RWPE2 (cell line): ENCODE measurements at regions not wholly inside any gene's neighbourhood (a gene's known extent, or its start where the extent isn't known, plus 50 kb on each side); places are given as distances from the start of the nearest gene placed in this dataset.

Experiments
- ATAC-seq: fragments of 200-7000 bp; cut with Tn5 transposase; 3 replicates; pipeline ENCODE4 v1.9.1; 2021; ENCODE audit warnings: low read depth
- DNase-seq: peaks from one replicate; pipeline ENCODE4 v3.0.0-alpha.2; 2020; ENCODE audit warnings: low spot score
- H3K27ac ChIP-seq: fragments of 450-650 bp; 2 replicates; pipeline ENCODE4 v1.5.1; 2017; ENCODE audit warnings: mild to moderate bottlenecking; ENCODE audit not compliant: poor library complexity, severe bottlenecking
- H3K27me3 ChIP-seq: fragments of 250-450 bp; sonication (Bioruptor Pico); 2 replicates; pipeline ENCODE4 v1.5.1; 2021; ENCODE audit warnings: mild to moderate bottlenecking, moderate library complexity; ENCODE audit not compliant: insufficient read depth, poor library complexity, severe bottlenecking
- H3K36me3 ChIP-seq: fragments of 250-450 bp; sonication (Bioruptor Pico); 2 replicates; pipeline ENCODE4 v1.5.1; 2020; ENCODE audit warnings: low read depth, mild to moderate bottlenecking, moderate library complexity
- H3K4me1 ChIP-seq: fragments of 250-450 bp; sonication (Bioruptor Pico); 2 replicates; pipeline ENCODE4 v1.5.1; 2021; ENCODE audit warnings: mild to moderate bottlenecking, moderate library complexity; ENCODE audit not compliant: insufficient read depth, poor library complexity, severe bottlenecking
- H3K4me3 ChIP-seq: fragments of 250-450 bp; sonication (Bioruptor Pico); 2 replicates; pipeline ENCODE4 v1.5.1; 2021; ENCODE audit warnings: mild to moderate bottlenecking, moderate library complexity; ENCODE audit not compliant: severe bottlenecking
- H3K9me3 ChIP-seq: fragments of 250-450 bp; sonication (Bioruptor Pico); 2 replicates; pipeline ENCODE4 v1.5.1; 2021; ENCODE audit warnings: mild to moderate bottlenecking, moderate library complexity; ENCODE audit not compliant: severe bottlenecking
- TF ChIP-seq, protein P1 (sequence below): fragments of 450-650 bp; IDR thresholded peaks from one replicate; pipeline ENCODE4 v1.5.1; 2017; ENCODE audit warnings: mild to moderate bottlenecking, moderate library complexity; ENCODE audit not compliant: poor library complexity, severe bottlenecking

- TF ChIP-seq, protein P1, sequence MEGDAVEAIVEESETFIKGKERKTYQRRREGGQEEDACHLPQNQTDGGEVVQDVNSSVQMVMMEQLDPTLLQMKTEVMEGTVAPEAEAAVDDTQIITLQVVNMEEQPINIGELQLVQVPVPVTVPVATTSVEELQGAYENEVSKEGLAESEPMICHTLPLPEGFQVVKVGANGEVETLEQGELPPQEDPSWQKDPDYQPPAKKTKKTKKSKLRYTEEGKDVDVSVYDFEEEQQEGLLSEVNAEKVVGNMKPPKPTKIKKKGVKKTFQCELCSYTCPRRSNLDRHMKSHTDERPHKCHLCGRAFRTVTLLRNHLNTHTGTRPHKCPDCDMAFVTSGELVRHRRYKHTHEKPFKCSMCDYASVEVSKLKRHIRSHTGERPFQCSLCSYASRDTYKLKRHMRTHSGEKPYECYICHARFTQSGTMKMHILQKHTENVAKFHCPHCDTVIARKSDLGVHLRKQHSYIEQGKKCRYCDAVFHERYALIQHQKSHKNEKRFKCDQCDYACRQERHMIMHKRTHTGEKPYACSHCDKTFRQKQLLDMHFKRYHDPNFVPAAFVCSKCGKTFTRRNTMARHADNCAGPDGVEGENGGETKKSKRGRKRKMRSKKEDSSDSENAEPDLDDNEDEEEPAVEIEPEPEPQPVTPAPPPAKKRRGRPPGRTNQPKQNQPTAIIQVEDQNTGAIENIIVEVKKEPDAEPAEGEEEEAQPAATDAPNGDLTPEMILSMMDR, result no peak
- Histone ChIP-seq H3K4me1 (peaks cover 16% of the 10 kb centered on the region), H3K27ac (peak overlapping the region; percentile 96), H3K4me3 (no peak overlapping the region), H3K36me3 (no peaks in the 10 kb centered on the region), H3K9me3 (no peaks in the 10 kb centered on the region), H3K27me3 (no peaks in the 10 kb centered on the region)
- DNase-seq (no peak), ATAC-seq (peak; percentile 99)
Measured at GRCh38 chr9:3746296-3747275, 220.8 kb upstream of the RFX3 start.

- ATAC-seq (no peak), DNase-seq (no peak)
- Histone ChIP-seq H3K27ac (no peak overlapping the region), H3K36me3 (no peaks in the 10 kb centered on the region), H3K9me3 (no peaks in the 10 kb centered on the region), H3K27me3 (no peaks in the 10 kb centered on the region), H3K4me1 (peaks cover 31% of the 10 kb centered on the region), H3K4me3 (no peak overlapping the region)
- TF ChIP-seq, protein P1, result no peak
Measured at GRCh38 chr9:3743901-3744413, 218.2 kb upstream of the RFX3 start.

DNA sequence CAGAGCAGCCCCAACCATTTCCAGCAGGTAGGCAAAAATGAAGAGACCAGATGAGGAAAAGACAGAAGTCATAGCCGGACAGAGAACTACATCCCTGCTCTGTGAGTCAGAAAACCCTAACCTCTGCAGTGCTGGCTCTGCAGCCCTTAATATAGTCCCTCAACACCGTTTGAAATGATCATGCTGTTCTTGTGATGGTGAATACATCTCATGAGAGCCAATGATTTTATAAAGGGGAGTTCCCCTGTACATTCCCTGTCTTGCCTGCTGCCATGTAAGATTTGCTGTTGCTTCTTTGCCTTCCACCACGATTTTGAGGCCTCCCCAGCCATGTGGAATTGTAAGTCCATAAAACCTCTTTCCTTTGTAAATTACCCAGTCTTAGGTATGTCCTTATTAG is 216.8 kb upstream of the RFX3 start:
- no peak overlapping the region for H3K27ac ChIP-seq
- peaks cover 31% of the 10 kb centered on the region for H3K4me1 ChIP-seq
- H3K9me3 ChIP-seq, result no peaks in the 10 kb centered on the region
- no peaks in the 10 kb centered on the region for H3K36me3 ChIP-seq
- ATAC-seq, result no peak
- H3K27me3 ChIP-seq, result no peaks in the 10 kb centered on the region
- H3K4me3 ChIP-seq, result no peak overlapping the region
- TF ChIP-seq, protein P1, result no peak
- DNase-seq, result no peak

DNA sequence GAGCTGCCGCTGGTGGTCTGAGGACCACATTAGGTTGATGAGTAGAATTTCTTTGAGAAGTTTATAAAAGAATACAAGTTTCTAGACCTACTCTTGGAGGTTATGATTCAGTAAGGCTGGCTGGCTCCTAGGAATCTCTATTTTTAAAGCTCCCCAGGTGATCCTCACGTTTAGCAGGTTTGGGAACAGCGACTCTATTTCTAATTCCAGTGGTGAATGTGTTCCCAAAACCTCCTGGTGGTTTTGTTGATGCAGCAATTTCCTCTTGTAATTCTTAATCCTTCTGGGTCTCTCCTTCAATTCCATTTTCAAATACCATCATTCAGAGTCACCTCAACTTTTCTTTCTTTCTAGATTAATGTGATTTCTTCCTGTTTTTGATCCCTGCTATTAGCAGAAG is 215.9 kb upstream of the RFX3 start:
- no peak overlapping the region for H3K4me3 ChIP-seq
- no peaks in the 10 kb centered on the region for H3K9me3 ChIP-seq
- DNase-seq, result no peak
- H3K27ac ChIP-seq, result no peak overlapping the region
- H3K4me1 ChIP-seq, result peaks cover 25% of the 10 kb centered on the region
- no peaks in the 10 kb centered on the region for H3K27me3 ChIP-seq
- ATAC-seq, result no peak
- TF ChIP-seq, protein P1, result no peak
- no peaks in the 10 kb centered on the region for H3K36me3 ChIP-seq
